Ammon's horn (tissue), 1 donor: ENCODE measurements at regions not wholly inside any gene's neighbourhood (a gene's known extent, or its start where the extent isn't known, plus 50 kb on each side); places are given as distances from the start of the nearest gene placed in this dataset.

ENCODE experiments used
- DNase-seq: peaks from one replicate; pipeline ENCODE4 v3.0.0-alpha.2; 2016; ENCODE audit warnings: low spot score

DNA sequence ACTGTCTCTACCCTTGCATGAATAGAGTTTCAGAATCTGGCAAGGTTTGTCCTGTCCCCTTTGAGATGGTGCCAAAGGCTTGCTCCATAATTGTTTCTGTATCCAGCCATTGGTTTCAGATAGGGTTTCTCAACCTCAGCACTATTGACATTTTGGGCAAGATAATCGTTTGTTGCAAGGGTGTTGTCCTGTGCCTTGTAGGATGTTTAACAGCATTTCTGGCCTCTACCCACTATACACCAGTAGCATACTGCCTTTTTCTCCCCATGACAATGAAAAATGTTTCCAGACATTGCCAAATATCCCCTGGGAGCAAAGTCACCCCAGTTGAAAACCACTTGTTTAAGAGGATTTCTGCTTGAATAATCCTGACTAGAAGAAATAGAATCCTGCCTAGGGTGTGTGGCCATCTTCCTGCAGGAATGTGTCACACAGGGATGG, 126.8 kb downstream of the CDC42EP3 start:
- DNase-seq: no peak

DNA sequence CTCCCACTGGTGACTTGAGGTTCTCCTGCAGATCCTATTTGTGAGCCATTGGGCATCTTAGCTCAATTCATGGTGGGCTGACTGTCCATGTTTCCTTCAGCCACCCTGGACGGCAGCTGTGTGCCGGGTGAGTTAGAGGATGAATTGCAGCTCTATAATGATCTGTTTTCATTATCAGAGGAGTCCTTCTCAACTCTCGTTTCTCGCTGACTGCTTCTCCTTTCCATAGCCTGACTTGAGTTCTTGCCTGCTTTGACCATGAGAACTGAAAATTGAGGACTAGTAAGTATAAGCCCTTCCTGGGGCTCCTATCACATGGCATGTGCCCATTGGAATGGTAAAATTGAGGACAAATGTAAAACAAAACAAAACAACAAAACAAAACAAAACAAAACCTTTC, 121.8 kb downstream of the CDC42EP3 start:
- DNase-seq: no peak

DNA sequence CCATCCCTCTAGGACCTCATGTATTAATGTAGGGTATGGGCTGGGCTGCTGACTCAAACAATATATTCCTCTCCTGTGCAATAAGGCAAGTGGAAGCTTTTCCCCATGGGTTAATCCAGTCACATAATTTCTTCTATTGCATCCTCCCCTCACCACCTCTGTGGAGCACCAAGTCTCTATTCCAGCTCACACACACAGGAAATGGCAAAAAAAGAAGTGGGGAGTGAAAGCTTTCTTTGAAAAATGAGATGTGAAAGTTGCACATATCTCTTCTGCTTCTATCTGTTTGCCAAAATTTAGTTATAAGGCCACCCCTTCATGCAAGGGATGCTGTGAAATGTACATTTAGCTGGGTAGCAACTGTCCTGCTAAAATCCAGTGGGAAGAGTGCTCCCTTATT, 121.3 kb downstream of the CDC42EP3 start:
- no peak for DNase-seq

DNA sequence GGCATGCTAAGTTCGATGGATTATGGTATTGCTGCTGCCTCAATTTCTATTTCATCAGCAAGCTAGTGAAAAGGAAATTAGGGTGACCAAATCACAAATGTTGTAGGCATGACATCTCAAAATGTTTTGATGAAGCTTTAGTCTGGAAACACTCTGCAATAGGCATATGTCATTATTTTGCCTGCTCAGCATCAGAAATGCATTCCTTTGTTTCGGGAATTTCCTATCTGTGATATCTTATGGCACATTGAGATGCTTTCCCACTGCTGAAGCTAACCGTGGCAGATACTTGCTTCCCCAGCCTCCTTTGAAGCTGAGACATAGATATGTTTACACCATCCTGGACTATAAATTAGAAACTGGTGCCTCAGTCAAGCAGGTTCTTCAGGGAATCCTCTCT, 119.7 kb downstream of the CDC42EP3 start:
- DNase-seq: no peak

DNA sequence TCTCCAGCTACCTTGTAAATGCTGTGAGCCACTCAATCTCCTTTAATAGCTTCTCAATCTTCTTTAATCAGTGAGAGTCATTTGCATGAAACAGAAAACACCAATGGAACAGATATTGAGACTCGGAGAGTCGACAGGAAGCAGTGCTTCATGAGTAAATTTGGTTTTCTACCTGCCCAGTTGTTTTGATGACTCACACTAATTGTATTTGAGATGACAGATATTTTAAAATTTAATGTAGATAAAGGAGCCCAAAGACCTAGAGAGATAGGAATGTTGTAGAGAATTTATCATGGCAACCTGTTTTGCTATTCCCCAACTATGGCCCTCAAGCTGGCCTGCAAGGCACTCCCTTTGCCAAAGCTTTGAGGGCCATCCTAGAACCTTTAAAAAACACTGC, 119.1 kb downstream of the CDC42EP3 start:
- no peak for DNase-seq

DNA sequence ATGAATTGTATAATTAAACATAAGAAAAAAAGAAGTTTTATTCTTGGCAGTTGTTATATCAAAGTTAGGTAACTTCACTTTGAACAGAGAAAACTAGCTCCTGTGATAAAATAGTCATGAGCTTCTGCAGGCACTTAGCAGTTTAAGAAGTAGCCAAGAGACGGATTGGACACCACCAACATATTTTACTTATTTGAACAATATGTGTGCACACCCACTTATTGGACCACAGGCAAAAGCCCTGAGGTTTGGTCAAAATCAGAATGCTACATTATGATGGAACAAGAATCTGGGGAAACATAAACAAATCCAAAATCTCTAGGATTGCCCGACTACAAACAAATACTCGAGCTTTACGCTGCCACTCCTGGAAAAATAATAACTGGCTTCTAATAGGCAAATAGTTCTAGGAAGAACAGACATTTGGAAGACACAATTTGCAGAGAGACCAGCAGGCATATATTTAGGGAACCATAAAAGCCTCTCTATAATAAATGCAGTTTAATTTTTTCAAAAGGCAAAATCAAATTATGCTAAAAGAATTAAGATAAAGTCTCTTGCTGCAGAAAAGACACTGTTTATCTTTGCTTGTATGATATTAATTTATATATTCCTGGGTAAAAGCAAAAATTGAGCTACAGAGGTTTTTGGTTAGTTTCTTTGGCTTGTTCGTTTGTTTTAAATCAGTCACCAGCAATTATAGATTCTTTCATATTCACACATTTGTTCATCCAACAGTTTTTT, 117.9 kb downstream of the CDC42EP3 start:
- no peak for DNase-seq

DNA sequence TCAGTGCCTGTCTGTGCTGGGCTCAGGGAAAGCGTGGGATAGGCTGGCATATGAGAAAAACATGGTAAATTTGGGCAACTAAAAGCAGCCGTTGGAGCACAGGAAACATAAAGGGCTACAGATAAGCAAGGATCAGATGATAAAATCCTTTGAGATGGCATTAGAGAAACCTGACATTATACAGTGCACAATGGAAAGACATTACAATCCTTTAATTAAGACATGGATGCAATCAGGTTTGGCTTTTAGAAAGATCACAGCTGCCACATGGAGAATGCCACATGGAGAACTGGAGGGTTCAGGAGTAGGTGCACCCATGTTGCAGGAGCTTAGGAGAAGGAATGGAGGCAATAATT, 117.3 kb downstream of the CDC42EP3 start:
- DNase-seq: peak; percentile 54

DNA sequence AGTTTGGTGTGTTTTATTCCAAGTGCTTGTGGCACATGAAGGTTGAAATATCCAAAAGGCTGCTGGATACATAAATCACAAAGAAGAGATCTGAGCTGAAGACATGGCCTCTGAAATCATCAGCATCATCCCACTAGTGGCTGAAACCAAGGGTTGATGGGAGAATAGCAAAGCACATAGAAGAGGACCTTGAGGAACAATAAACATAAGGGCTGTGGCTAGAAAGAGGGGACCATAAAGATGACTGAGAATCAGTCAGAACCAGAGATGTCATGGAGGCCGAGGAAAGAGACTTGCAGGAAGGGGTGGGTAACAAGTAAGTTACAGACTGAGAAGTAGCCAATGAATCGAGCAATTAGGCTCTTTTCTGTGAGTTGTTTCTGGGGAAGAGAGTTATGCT, 116.8 kb downstream of the CDC42EP3 start:
- no peak for DNase-seq

DNA sequence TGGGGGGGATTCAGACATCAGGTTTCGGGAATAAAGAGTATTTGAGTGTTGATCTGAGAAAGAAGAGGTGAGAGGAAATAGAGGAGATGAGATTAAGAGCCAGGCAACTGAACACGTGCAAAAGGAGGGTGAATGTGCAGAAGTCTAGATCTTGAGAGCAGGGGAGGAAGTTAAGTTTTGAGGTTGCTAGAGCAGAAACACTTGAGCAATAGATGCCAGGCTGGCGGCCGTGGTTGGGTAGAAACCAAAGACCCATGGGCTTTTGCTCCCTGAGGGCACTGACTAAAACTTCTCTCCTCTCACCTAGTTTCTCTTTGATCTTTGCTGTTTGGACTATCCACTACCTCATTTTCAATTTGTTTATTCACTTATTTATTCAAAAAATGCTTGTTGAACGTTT, 116.0 kb downstream of the CDC42EP3 start:
- DNase-seq: peak; percentile 36

DNA sequence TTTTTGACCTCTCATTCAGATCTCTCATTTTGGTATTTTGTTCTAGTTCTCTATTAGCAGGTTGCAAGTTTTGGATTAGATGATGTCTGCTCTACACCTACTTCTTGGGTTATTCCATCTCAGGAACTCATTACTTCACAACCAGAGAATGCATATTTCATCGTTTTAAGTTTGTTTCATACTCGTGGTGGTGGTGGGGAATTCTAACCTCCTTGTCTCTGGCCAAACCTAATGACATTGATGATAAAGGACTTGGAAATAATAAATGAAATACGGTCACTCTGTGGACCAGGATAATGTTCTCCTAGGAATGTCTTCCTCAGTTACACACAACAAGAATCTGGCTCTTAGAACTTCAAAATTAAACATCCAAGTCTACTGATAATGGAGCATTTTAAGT, 115.2 kb downstream of the CDC42EP3 start:
- no peak for DNase-seq

DNA sequence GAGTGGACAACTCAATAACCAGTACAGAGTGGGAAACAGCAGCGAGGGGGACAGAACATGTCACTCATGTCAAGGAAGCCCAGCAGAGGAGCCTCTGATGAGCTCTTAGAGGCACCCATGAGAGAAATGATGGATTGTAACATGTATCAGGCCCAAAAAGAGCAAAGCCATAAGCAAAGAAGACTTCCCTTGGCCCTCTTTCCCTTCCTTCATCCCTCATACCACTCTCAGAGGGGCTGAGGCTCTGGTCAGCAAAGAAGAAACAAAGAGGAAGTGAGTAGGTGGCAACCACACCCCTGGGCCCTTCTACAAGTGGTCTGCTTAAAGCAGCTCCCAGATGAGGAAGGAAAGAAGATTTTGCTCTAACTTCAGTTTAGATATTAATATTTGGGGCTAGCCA, 112.8 kb downstream of the CDC42EP3 start:
- peak; percentile 57 for DNase-seq

DNA sequence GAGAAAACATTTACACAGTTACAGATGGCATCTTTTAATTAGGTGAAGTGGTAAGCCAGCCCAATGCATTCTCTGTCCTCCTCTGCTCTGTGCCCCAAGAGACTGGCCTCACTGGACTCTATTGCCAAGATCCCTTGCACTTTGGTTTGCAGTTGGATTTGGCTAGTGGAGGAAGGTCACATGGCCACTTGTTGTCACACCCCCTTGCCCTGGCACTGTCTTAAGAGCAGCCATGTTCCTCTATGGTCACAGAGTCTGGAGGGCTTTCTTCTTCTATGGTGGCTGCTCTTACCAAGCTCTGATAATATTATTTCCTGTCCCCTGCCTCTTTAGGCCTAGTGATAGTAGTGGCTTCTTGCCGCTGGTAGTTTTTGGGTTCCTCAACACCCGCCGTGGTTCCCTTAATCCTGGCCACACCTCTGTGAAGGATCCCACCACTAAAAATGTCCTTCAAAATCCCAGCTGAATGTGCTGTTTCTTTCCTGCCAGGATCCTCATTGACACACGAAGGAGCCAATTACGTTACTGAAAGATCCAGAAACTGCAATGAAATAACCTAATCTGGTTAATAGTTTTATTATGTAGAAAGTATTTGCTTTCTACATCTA, 111.1 kb downstream of the CDC42EP3 start:
- DNase-seq: no peak

DNA sequence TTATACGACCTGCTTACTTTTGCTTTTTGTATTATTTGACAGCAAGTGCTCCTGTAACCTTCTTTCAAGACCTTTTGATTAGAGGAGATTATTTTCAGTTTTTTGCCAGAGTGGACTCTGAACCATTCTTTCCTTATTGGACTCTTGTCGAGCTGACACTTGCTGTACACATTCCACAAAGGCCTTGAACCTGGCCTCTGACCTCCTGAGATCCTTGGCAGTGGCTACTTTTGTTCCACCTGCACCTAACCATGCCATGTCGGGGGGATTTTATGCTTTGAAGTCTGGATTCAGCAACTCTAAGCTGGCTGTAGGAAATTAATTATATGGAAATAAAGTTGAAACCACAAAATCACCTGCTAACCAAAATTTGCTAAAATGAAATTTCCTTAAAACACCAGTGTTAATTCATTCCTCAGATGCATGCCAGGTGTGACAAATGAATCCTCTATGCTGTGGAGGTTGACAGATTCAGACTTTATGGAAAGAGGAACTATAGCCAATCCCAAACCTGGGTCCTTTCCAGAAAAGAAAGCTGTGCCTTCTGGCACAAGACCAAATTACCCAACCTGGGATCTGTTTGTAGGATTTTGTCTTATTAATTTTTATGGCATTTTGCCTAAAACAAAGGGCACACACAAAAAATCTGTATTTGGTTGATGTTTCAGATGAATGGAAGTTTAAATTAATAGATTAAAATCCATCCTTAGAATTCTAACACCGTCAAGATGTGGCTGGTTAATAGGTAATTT, 110.4 kb downstream of the CDC42EP3 start:
- DNase-seq: no peak

DNA sequence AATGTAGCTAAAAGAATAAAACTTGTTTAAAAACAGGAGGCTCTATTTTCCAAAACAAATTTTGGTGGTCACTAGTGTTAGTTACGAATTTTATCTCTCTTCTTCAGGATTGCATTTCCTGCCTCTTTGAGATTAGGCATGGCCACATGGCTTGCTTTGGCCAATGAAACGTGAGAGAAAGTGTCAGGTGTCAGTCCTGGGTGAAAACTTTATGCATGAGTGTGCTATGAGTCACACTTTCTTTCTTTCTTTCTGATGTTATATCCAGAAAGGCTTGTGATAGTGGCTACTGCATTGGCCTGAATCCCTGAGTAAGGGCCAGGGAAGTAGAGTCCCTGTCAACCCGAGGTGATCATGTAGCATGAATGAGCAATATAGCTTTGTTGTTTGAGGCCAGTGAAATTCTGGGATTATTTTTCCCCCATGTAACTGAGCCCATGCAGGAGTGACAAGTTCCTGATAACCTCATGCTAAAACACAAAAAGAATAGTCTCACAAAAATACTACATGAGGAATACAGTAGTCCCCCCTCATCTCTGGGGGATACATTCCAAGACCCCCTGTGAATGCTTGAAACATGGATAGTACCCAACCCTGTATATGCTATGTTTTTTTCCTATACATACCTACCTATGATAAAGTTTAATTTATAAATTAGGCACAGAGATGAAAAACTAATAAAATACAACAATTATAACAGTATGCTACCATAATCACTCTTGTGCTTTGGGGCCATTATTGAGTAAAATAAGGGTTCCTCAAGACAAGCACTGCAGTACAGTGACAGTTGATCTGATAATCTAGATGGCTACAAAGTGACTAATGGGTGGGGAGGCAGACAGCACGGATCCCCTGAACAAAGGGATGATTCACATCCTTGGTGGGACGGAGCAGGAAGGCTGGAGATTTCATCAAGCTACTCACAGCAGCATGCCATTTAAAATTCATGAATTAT, 109.5 kb downstream of the CDC42EP3 start:
- DNase-seq: no peak

DNA sequence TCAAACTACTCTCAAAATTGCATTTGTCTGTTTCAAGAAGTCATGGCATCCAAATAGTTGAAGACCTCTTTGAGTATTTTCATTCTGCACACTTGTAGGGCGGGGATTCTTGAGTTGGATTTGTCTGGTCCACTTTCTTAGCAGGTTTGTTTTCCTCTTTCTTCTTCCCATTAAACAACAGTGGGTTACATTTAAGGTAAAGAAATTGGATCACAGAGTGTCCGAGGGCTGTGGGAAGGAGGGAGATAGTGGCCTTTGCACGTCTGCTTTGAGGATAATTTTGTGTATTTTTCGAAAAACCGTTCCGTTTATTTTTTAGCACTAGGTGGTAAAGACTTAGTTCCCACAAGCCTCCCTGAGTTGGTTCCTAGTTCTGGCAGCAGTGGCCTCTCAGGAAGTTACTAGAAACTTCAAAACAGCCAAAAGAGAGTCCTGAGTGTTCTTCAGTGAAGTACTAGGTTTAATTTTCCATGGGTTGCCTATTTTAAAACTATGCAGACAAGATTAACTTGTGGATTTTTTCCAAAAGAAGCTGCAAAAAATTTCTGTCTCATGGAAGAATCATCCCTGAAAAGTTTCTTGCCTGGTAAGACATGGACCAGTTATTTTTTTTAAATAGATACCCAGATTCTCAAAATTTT, 107.9 kb downstream of the CDC42EP3 start:
- DNase-seq: no peak

DNA sequence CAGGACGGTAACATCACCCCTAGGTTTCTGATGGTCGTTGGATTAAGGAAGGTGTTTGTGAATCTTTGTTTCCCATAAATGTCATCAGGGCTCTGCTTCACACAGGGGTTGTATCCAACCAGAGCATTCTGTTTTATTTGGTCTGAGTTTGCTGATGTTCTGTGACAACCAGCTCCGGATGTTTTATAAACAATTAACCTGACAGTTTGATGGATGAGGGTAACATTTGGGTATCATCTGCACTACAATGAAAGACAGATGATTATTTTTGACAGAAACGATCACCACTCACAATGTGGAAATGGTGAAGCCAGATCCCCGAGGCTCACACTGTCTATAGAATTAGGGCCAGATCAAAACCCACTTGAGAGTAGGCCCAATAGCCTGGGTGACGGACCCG, 107.1 kb downstream of the CDC42EP3 start:
- no peak for DNase-seq

DNA sequence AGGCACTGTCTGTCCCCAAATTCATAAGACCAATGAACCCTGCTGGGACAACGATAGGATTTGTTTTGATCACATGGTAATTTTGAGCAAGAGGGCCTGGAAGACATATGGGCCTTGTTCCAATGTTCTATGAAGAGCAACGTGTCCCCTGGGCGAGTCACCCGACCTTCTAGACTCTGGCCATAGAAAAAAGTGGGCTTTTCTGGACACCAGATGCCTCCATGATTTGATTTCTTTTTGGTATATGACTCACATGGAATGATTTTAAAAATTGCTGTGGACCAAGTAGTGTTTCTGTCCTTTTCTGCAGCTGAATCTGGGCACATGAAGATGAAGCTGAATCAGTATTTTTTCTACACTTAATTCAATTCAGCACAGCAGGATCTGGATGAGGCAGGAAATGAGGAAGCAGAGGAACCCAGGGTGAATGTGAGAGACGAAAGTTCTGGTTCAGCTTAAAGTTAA, 104.9 kb downstream of the CDC42EP3 start:
- DNase-seq: no peak

DNA sequence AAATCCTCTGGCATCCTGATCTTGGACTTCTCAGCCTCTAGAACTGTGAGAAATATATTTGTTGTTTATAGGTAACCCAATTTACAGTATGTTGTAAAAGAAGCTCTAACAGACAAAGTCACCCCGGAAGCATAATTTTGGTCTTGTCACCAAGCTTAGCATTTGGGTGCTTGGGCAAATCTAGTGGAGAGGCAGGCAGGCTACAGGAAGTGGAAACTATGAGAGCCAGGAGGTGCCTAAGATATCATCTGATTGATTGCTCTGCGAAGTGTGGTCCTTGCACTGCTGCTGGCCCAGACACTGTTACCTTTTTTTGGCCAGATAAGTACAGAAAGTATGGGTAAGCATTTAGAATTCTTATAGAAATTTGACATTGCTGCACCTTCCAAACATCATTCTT, 102.9 kb downstream of the CDC42EP3 start:
- DNase-seq: no peak

DNA sequence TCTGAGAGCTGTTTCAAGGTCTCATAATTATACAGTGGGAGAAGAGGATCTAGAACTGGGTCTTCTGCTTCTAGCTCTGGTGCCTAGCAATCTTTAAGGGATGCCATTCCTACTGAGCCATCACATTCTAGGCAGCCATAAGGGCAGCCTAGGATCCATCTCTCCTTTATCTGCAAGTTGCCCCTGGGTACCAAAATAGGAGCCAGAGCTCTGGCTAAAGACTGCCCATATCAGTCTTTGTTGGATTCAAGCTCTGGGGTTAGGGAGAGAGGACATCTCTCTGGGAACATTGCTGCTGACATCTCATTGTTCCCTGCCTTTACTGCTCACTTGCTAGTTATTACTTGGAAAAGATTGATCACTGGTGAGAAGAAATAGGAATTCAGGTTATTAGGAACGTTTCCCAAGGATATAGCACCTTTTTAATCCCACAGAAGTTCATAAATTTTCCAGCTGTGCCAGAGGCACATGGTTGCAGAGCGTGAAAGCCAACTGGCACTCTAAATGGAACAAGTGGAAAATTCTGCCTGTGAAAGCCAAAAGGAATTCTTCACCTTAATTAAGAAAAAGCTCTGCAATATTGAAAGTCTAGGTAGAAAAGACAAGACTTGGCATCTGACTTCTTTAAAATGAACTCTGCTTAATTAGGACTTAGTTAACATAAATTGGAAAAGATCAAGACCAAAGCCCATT, 102.2 kb downstream of the CDC42EP3 start:
- DNase-seq: no peak

DNA sequence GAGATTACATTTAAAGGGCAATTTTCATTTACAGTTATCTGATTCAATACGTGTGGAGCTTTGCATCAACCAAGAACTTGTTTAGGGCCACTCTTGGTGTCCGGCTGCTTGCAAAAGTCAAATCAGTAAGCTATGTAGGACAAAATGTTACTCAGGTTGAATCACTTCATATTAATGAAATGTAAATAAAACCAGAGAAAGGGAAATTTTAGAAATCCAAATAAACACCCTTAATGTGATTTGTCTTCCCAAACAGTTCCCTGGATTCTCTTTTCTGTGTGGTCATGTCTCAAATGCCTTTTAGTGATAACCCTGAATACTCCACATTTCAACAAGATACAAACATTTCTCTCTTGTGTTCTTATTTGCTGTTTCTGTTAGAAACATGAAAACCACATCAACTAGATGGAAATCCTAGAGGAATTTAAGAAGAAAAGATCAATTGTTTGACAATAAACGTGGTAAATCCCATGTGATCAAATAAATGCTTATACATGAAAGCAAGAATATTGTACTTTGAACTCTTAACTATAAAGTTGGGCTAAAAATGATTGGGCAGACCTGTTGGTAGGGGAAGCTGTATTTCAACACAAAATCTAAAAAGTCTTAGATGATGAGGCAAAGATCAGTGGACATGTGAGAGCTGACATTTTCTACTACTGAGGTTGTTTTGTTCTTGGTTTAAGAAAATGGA, 101.3 kb downstream of the CDC42EP3 start:
- no peak for DNase-seq
